ENCODE measurements at regions not wholly inside any gene's neighbourhood (a gene's known extent, or its start where the extent isn't known, plus 50 kb on each side); places are given as distances from the start of the nearest gene placed in this dataset.

DNA sequence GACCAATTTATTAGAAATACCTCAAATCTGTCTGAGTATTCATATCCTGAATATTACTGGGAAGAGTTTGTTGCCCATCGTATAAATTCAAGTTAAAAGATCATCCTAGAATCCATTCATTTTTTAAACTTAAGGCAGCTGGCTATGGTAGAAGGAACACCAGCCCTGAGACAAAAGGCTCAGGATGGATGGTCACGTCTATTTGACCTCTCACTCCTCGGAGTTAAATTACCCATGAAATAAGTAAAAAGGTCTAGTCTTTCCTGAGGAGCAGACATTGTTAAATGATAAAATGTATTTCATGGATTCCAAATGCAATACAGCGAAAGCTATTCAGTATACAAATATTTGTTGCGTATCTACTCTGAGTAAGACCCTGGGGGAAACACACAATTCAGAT lies 826.0 kb upstream of the LRATD1 start:
- in situ Hi-C loops (cut with HindIII; ENCODE audit: extremely low pct_ligation_motif_present, low pct_unique_long_range_greater_than_20kb), result no loop called here
- Histone ChIP-seq H3K79me2 (ENCODE audit: insufficient read depth, low read length) (no peaks in the 10 kb centered on the region), H3K4me1 (ENCODE audit: insufficient read depth, low read length) (no peaks in the 10 kb centered on the region), H2AFZ (ENCODE audit: low read length) (no peak overlapping the region), H3K36me3 (replicated peaks in 1 of 2; ENCODE audit: control insufficient read depth in 1 of 2, insufficient read depth in 2 of 2, low read length in 2 of 2) (no peaks in the 10 kb centered on the region), H3K27ac (ENCODE audit: extremely low read length, insufficient read depth, low read length) (no peak overlapping the region), H4K20me1 (ENCODE audit: insufficient read depth, low read length) (no peaks in the 10 kb centered on the region), H3K9ac (ENCODE audit: insufficient read depth, low read depth, low read length) (no peak overlapping the region), H3K4me2 (ENCODE audit: low read depth, low read length) (no peak overlapping the region), H3K27me3 (ENCODE audit: control insufficient read depth in 1 of 2, insufficient read depth in 2 of 2, low read length in 2 of 2) (no peaks in the 10 kb centered on the region), H3K4me3 (replicated peaks in 1 of 3; ENCODE audit: insufficient read depth in 1 of 3, low read depth in 2 of 3, low read length in 3 of 3) (no peak overlapping the region), H3K9me3 (ENCODE audit: low read length) (peaks cover 65% of the 10 kb centered on the region)
- intact Hi-C loops (cut with micrococcal nuclease; ENCODE audit: unreplicated experiment), result no loop called here
- no peak for FAIRE-seq
- TF ChIP-seq ZNF747 (CRISPR knock-in tag; IDR thresholded peaks at IDR 0.05; ENCODE audit: borderline replicate concordance), result no peak
- no TSS peak for BruUV-seq (replicated peaks)
- no peak for ATAC-seq
- ChIA-PET POLR2A (no interaction called here), CTCF (ENCODE audit: low intra/inter-chr PET ratio, low total read pairs) (no interaction called here)
- WGBS (ENCODE audit: low lambda C conversion rate), result 21% methylated on average over 5 of the region's 5 CpGs
- no peak for DNase-seq (ENCODE audit: low spot score)

DNA sequence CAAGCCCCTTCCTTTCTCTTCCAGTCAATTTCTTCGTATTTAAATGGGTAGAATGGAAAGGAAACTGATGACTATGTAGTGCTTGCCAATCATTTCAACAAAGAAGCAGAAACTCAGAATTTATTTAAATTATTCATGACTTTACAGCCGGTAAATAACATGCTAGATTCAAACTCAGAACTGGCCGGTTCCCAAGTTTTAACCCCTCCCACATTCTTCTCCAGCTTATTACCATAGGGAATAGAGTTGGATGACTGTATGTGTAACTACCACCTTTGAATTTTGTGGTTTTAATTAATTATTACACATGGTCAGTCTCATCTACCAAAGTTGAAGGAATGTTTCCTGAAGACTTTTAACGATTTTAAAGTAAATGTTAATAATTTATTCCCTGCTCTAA lies 819.3 kb upstream of the LRATD1 start:
- H3K27me3 ChIP-seq (ENCODE audit: control insufficient read depth in 1 of 2, insufficient read depth in 2 of 2, low read length in 2 of 2), result no peaks in the 10 kb centered on the region
- no peak overlapping the region for H3K9ac ChIP-seq (ENCODE audit: insufficient read depth, low read depth, low read length)
- no peak for DNase-seq (ENCODE audit: low spot score)
- ChIA-PET CTCF (ENCODE audit: low intra/inter-chr PET ratio, low total read pairs) (no interaction called here), POLR2A (no interaction called here)
- in situ Hi-C loops (cut with HindIII; ENCODE audit: extremely low pct_ligation_motif_present, low pct_unique_long_range_greater_than_20kb) (no loop called here), intact Hi-C loops (cut with micrococcal nuclease; ENCODE audit: unreplicated experiment) (no loop called here)
- FAIRE-seq, result no peak
- H3K4me1 ChIP-seq (ENCODE audit: insufficient read depth, low read length), result no peaks in the 10 kb centered on the region
- no TSS peak for BruUV-seq (replicated peaks)
- H3K79me2 ChIP-seq (ENCODE audit: insufficient read depth, low read length), result no peaks in the 10 kb centered on the region
- WGBS (ENCODE audit: low lambda C conversion rate), result 13% methylated on average over 4 of the region's 4 CpGs
- peaks cover 49% of the 10 kb centered on the region for H3K9me3 ChIP-seq (ENCODE audit: low read length)
- no peak for ATAC-seq
- no peak overlapping the region for H2AFZ ChIP-seq (ENCODE audit: low read length)
- no peaks in the 10 kb centered on the region for H3K36me3 ChIP-seq (replicated peaks in 1 of 2; ENCODE audit: control insufficient read depth in 1 of 2, insufficient read depth in 2 of 2, low read length in 2 of 2)
- H4K20me1 ChIP-seq (ENCODE audit: insufficient read depth, low read length), result no peaks in the 10 kb centered on the region
- H3K4me2 ChIP-seq (ENCODE audit: low read depth, low read length), result no peak overlapping the region
- no peak overlapping the region for H3K4me3 ChIP-seq (replicated peaks in 1 of 3; ENCODE audit: insufficient read depth in 1 of 3, low read depth in 2 of 3, low read length in 3 of 3)
- no peak overlapping the region for H3K27ac ChIP-seq (ENCODE audit: extremely low read length, insufficient read depth, low read length)
- TF ChIP-seq, protein P1, sequence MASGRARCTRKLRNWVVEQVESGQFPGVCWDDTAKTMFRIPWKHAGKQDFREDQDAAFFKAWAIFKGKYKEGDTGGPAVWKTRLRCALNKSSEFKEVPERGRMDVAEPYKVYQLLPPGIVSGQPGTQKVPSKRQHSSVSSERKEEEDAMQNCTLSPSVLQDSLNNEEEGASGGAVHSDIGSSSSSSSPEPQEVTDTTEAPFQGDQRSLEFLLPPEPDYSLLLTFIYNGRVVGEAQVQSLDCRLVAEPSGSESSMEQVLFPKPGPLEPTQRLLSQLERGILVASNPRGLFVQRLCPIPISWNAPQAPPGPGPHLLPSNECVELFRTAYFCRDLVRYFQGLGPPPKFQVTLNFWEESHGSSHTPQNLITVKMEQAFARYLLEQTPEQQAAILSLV (CRISPR knock-in tag; IDR thresholded peaks at IDR 0.05; ENCODE audit: borderline replicate concordance), result no peak
- no peak for TF ChIP-seq ZNF317 (CRISPR knock-in tag; IDR thresholded peaks at IDR 0.05)
- TF ChIP-seq, protein P2, sequence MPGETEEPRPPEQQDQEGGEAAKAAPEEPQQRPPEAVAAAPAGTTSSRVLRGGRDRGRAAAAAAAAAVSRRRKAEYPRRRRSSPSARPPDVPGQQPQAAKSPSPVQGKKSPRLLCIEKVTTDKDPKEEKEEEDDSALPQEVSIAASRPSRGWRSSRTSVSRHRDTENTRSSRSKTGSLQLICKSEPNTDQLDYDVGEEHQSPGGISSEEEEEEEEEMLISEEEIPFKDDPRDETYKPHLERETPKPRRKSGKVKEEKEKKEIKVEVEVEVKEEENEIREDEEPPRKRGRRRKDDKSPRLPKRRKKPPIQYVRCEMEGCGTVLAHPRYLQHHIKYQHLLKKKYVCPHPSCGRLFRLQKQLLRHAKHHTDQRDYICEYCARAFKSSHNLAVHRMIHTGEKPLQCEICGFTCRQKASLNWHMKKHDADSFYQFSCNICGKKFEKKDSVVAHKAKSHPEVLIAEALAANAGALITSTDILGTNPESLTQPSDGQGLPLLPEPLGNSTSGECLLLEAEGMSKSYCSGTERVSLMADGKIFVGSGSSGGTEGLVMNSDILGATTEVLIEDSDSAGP (CRISPR knock-in tag; IDR thresholded peaks at IDR 0.05; ENCODE audit: borderline replicate concordance), result no peak
- no peak for TF ChIP-seq SSRP1 (CRISPR knock-in tag; IDR thresholded peaks at IDR 0.05)
- TF ChIP-seq, protein P3, sequence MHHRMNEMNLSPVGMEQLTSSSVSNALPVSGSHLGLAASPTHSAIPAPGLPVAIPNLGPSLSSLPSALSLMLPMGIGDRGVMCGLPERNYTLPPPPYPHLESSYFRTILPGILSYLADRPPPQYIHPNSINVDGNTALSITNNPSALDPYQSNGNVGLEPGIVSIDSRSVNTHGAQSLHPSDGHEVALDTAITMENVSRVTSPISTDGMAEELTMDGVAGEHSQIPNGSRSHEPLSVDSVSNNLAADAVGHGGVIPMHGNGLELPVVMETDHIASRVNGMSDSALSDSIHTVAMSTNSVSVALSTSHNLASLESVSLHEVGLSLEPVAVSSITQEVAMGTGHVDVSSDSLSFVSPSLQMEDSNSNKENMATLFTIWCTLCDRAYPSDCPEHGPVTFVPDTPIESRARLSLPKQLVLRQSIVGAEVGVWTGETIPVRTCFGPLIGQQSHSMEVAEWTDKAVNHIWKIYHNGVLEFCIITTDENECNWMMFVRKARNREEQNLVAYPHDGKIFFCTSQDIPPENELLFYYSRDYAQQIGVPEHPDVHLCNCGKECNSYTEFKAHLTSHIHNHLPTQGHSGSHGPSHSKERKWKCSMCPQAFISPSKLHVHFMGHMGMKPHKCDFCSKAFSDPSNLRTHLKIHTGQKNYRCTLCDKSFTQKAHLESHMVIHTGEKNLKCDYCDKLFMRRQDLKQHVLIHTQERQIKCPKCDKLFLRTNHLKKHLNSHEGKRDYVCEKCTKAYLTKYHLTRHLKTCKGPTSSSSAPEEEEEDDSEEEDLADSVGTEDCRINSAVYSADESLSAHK (CRISPR knock-in tag; IDR thresholded peaks at IDR 0.05; ENCODE audit: borderline replicate concordance), result no peak
- no peak for TF ChIP-seq ZNF782 (CRISPR knock-in tag; IDR thresholded peaks at IDR 0.05; ENCODE audit: borderline replicate concordance)
- TF ChIP-seq TAF1 (CRISPR knock-in tag; IDR thresholded peaks at IDR 0.05), result no peak
- no peak for TF ChIP-seq GABPB1 (CRISPR knock-in tag; IDR thresholded peaks at IDR 0.05)

Data from HepG2 (cell line).